ENCODE measurements at regions not wholly inside any gene's neighbourhood (a gene's known extent, or its start where the extent isn't known, plus 50 kb on each side); places are given as distances from the start of the nearest gene placed in this dataset.

- TF ChIP-seq CTCF (IDR thresholded peaks at IDR 0.05) (no peak), POLR2A (IDR thresholded peaks at IDR 0.05) (no peak), POLR2AphosphoS5 (IDR thresholded peaks at IDR 0.05) (no peak), EP300 (IDR thresholded peaks at IDR 0.05) (no peak)
Observed at GRCh38 chr14:83096092-83096491, 1562.4 kb upstream of the SEL1L start.

All from upper lobe of left lung (tissue), 4 donors.